Activated CD4-positive, alpha-beta memory T cell treated with anti-CD3 and anti-CD28 coated beads, Interleukin-2, amount 10 ng/mL, durations not matched to agents 7 days and 5 days (primary cell): ENCODE measurements at regions not wholly inside any gene's neighbourhood (a gene's known extent, or its start where the extent isn't known, plus 50 kb on each side); places are given as distances from the start of the nearest gene placed in this dataset.

Experiments
- CTCF ChIA-PET: fragments of 350-600 bp; sonication (Branson Sonifier 250); formaldehyde crosslinking; loops from one replicate; lab custom pipeline; 2021; ENCODE audit warnings: antibody characterized with exemption, inconsistent platforms; lab: Charles Lee
- POLR2A ChIA-PET: fragments of 350-600 bp; sonication (Branson Sonifier 250); formaldehyde crosslinking; loops from one replicate; lab custom pipeline; 2021; ENCODE audit warnings: antibody characterized with exemption; lab: Charles Lee
- DNase-seq: peaks from one replicate; pipeline ENCODE4 v3.0.0-alpha.2; 2020
- H3K27ac Mint-ChIP-seq: one replicate; pipeline ENCODE4 v1.8.0; 2021; ENCODE audit warnings: mild to moderate bottlenecking, mixed read lengths
- H3K27me3 Mint-ChIP-seq: one replicate; pipeline ENCODE4 v1.8.0; 2021; ENCODE audit warnings: mixed read lengths
- H3K36me3 Mint-ChIP-seq: one replicate; pipeline ENCODE4 v1.8.0; 2021; ENCODE audit warnings: low read depth, mixed read lengths
- H3K4me1 Mint-ChIP-seq: one replicate; pipeline ENCODE4 v1.8.0; 2021; ENCODE audit warnings: mixed read lengths
- H3K4me3 Mint-ChIP-seq: one replicate; pipeline ENCODE4 v1.8.0; 2021; ENCODE audit warnings: mild to moderate bottlenecking, mixed read lengths
- H3K9me3 Mint-ChIP-seq: one replicate; pipeline ENCODE4 v1.8.0; 2021; ENCODE audit warnings: mixed read lengths

- Mint-ChIP-seq H3K27me3 (peaks cover 17% of the 10 kb centered on the region), H3K4me1 (no peaks in the 10 kb centered on the region), H3K36me3 (no peaks in the 10 kb centered on the region), H3K27ac (no peak overlapping the region), H3K4me3 (no peak overlapping the region), H3K9me3 (no peaks in the 10 kb centered on the region)
- ChIA-PET CTCF (no interaction called here), POLR2A (no interaction called here)
- DNase-seq, result no peak
Observed at GRCh38 chr2:216568576-216568975, 64.6 kb upstream of the IGFBP2 start.

GRCh38 chr2:216569765-216570164 lies 63.5 kb upstream of the IGFBP2 start:
- POLR2A ChIA-PET, result no interaction called here
- Mint-ChIP-seq H3K4me3 (no peak overlapping the region), H3K27me3 (peaks cover 15% of the 10 kb centered on the region), H3K27ac (no peak overlapping the region), H3K4me1 (no peaks in the 10 kb centered on the region), H3K9me3 (no peaks in the 10 kb centered on the region), H3K36me3 (no peaks in the 10 kb centered on the region)
- CTCF ChIA-PET, result no interaction called here
- no peak for DNase-seq

- Mint-ChIP-seq H3K4me3 (no peak overlapping the region), H3K27me3 (peaks cover 15% of the 10 kb centered on the region), H3K4me1 (no peaks in the 10 kb centered on the region), H3K9me3 (no peaks in the 10 kb centered on the region), H3K27ac (no peak overlapping the region), H3K36me3 (no peaks in the 10 kb centered on the region)
- CTCF ChIA-PET, result no interaction called here
- POLR2A ChIA-PET, result no interaction called here
- DNase-seq, result no peak
Observed at GRCh38 chr2:216570357-216570756, 62.9 kb upstream of the IGFBP2 start.

GRCh38 chr2:216571178-216571908 lies 61.9 kb upstream of the IGFBP2 start:
- Mint-ChIP-seq H3K4me3 (no peak overlapping the region), H3K27me3 (peaks cover 15% of the 10 kb centered on the region), H3K4me1 (no peaks in the 10 kb centered on the region), H3K9me3 (no peaks in the 10 kb centered on the region), H3K27ac (no peak overlapping the region), H3K36me3 (no peaks in the 10 kb centered on the region)
- POLR2A ChIA-PET, result no interaction called here
- DNase-seq, result no peak
- CTCF ChIA-PET, result no interaction called here

- Mint-ChIP-seq H3K27me3 (peaks cover 17% of the 10 kb centered on the region), H3K27ac (no peak overlapping the region), H3K4me1 (no peaks in the 10 kb centered on the region), H3K4me3 (no peak overlapping the region), H3K9me3 (no peaks in the 10 kb centered on the region), H3K36me3 (no peaks in the 10 kb centered on the region)
- ChIA-PET CTCF (no interaction called here), POLR2A (no interaction called here)
- DNase-seq, result no peak
Observed at GRCh38 chr2:216571909-216572513, 61.2 kb upstream of the IGFBP2 start.

- H3K4me1 Mint-ChIP-seq, result no peaks in the 10 kb centered on the region
- POLR2A ChIA-PET, result no interaction called here
- no peaks in the 10 kb centered on the region for H3K36me3 Mint-ChIP-seq
Observed at GRCh38 chr2:216572582-216573578, 60.3 kb upstream of the IGFBP2 start.

GRCh38 chr2:216574046-216574445 lies 59.2 kb upstream of the IGFBP2 start:
- no peak overlapping the region for H3K27ac Mint-ChIP-seq
- ChIA-PET POLR2A (no interaction called here), CTCF (no interaction called here)
- no peaks in the 10 kb centered on the region for H3K36me3 Mint-ChIP-seq
- no peaks in the 10 kb centered on the region for H3K9me3 Mint-ChIP-seq
- peaks cover 11% of the 10 kb centered on the region for H3K27me3 Mint-ChIP-seq
- DNase-seq, result no peak
- H3K4me3 Mint-ChIP-seq, result no peak overlapping the region
- H3K4me1 Mint-ChIP-seq, result no peaks in the 10 kb centered on the region

More at GRCh38 chr2:216572582-216573578, 60.3 kb upstream of the IGFBP2 start:
- CTCF ChIA-PET, result no interaction called here
- Mint-ChIP-seq H3K9me3 (no peaks in the 10 kb centered on the region), H3K4me3 (no peak overlapping the region), H3K27me3 (peaks cover 15% of the 10 kb centered on the region), H3K27ac (no peak overlapping the region)
- no peak for DNase-seq

- no peaks in the 10 kb centered on the region for H3K9me3 Mint-ChIP-seq
- ChIA-PET CTCF (no interaction called here), POLR2A (no interaction called here)
- no peak for DNase-seq
- H3K36me3 Mint-ChIP-seq, result no peaks in the 10 kb centered on the region
- H3K27ac Mint-ChIP-seq, result no peak overlapping the region
- H3K27me3 Mint-ChIP-seq, result peaks cover 9% of the 10 kb centered on the region
- no peaks in the 10 kb centered on the region for H3K4me1 Mint-ChIP-seq
- no peak overlapping the region for H3K4me3 Mint-ChIP-seq
Observed at GRCh38 chr2:216574586-216574985, 58.6 kb upstream of the IGFBP2 start.

- ChIA-PET POLR2A (no interaction called here), CTCF (interaction anchor here (0.6 kb wide), 1 partner anchor 61 kb away, joined by 5 read pairs; no protein-coding TSS in a partner anchor)
- Mint-ChIP-seq H3K4me1 (no peaks in the 10 kb centered on the region), H3K36me3 (no peaks in the 10 kb centered on the region), H3K9me3 (no peaks in the 10 kb centered on the region), H3K27ac (no peak overlapping the region), H3K27me3 (peaks cover 9% of the 10 kb centered on the region), H3K4me3 (no peak overlapping the region)
- no peak for DNase-seq
Observed at GRCh38 chr2:216575465-216575864, 57.8 kb upstream of the IGFBP2 start.

- Mint-ChIP-seq H3K4me1 (no peaks in the 10 kb centered on the region), H3K4me3 (no peak overlapping the region), H3K27ac (no peak overlapping the region), H3K36me3 (no peaks in the 10 kb centered on the region), H3K27me3 (peaks cover 14% of the 10 kb centered on the region), H3K9me3 (no peaks in the 10 kb centered on the region)
- no peak for DNase-seq
- ChIA-PET POLR2A (no interaction called here), CTCF (no interaction called here)
Observed at GRCh38 chr2:216576616-216577015, 56.6 kb upstream of the IGFBP2 start.

- Mint-ChIP-seq H3K9me3 (no peaks in the 10 kb centered on the region), H3K27ac (no peak overlapping the region), H3K4me1 (no peaks in the 10 kb centered on the region), H3K36me3 (no peaks in the 10 kb centered on the region), H3K27me3 (peaks cover 11% of the 10 kb centered on the region), H3K4me3 (no peak overlapping the region)
- DNase-seq, result no peak
- CTCF ChIA-PET, result no interaction called here
- POLR2A ChIA-PET, result no interaction called here
Observed at GRCh38 chr2:216578325-216578724, 54.9 kb upstream of the IGFBP2 start.

- no peak overlapping the region for H3K4me3 Mint-ChIP-seq
- H3K9me3 Mint-ChIP-seq, result no peaks in the 10 kb centered on the region
- H3K27me3 Mint-ChIP-seq, result peaks cover 14% of the 10 kb centered on the region
- no peaks in the 10 kb centered on the region for H3K4me1 Mint-ChIP-seq
- no peak for DNase-seq
- ChIA-PET POLR2A (no interaction called here), CTCF (no interaction called here)
- H3K27ac Mint-ChIP-seq, result no peak overlapping the region
- no peaks in the 10 kb centered on the region for H3K36me3 Mint-ChIP-seq
Observed at GRCh38 chr2:216583147-216583546, 50.1 kb upstream of the IGFBP2 start.
